ENCODE measurements at regions not wholly inside any gene's neighbourhood (a gene's known extent, or its start where the extent isn't known, plus 50 kb on each side); places are given as distances from the start of the nearest gene placed in this dataset.
"Not testable (repeated sequence)": the region's sequence is repeated elsewhere in the genome, so short reads cannot be mapped to it uniquely, and the experiment has no call there.

DNA sequence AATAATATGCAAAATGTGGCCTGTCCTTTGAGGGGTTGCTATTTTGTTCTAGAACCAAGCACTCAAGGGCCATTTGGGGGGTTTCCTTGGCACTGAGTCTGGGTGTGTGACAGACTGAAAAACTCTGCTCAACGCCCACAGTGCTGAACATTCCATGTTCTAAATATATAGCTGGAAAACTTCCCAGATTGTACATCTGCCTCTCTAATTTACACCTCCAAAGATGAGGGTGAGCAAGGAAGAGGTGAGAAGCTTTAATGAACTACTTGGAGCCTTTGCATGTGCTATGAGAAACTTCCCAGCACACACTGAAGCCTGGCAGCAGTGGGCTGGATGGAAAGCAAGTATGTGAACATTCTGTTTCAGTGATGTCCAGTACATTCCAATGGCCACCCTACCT is 296.7 kb upstream of the KCNH7 start:
- Histone ChIP-seq H3K9me3 (ENCODE audit: low read length) (no peaks in the 10 kb centered on the region), H3K4me1 (ENCODE audit: insufficient read depth, low read length) (no peaks in the 10 kb centered on the region), H3K79me2 (ENCODE audit: low read length) (no peaks in the 10 kb centered on the region), H3K4me2 (ENCODE audit: low read length) (no peak overlapping the region), H2AFZ (ENCODE audit: low read length) (no peak overlapping the region), H3K27me3 (ENCODE audit: low read length) (peaks cover 9% of the 10 kb centered on the region; the same call in 1 of the 2 replicates), H3K27ac (ENCODE audit: low read length) (no peak overlapping the region), H3F3A (ENCODE audit: low read length, unreplicated experiment) (no peaks in the 10 kb centered on the region), H3K4me3 (ENCODE audit: low read length) (no peak overlapping the region), H4K20me1 (ENCODE audit: low read length) (no peaks in the 10 kb centered on the region), H3K36me3 (ENCODE audit: low read depth, low read length) (no peaks in the 10 kb centered on the region), H3K9ac (ENCODE audit: low read length) (no peak overlapping the region), H3K9me2 (replicated peaks; ENCODE audit: low read length) (no peaks in the 10 kb centered on the region)
- CTCF ChIA-PET = no interaction called here
- no peak for TF ChIP-seq EZH2phosphoT487 (IDR thresholded peaks at IDR 0.05; ENCODE audit: borderline replicate concordance, low read length)
- TF ChIP-seq EZH2 (IDR thresholded peaks at IDR 0.05; ENCODE audit: low read length, unreplicated experiment) = no peak
- TF ChIP-seq, protein P1, sequence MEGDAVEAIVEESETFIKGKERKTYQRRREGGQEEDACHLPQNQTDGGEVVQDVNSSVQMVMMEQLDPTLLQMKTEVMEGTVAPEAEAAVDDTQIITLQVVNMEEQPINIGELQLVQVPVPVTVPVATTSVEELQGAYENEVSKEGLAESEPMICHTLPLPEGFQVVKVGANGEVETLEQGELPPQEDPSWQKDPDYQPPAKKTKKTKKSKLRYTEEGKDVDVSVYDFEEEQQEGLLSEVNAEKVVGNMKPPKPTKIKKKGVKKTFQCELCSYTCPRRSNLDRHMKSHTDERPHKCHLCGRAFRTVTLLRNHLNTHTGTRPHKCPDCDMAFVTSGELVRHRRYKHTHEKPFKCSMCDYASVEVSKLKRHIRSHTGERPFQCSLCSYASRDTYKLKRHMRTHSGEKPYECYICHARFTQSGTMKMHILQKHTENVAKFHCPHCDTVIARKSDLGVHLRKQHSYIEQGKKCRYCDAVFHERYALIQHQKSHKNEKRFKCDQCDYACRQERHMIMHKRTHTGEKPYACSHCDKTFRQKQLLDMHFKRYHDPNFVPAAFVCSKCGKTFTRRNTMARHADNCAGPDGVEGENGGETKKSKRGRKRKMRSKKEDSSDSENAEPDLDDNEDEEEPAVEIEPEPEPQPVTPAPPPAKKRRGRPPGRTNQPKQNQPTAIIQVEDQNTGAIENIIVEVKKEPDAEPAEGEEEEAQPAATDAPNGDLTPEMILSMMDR (conservative IDR thresholded peaks at IDR 0.05; ENCODE audit: low read depth, low read length) = no peak
- no TSS peak for BruUV-seq (replicated peaks)
- intact Hi-C loops (cut with micrococcal nuclease) = no loop called here
- no peak for DNase-seq
- POLR2A ChIA-PET (ENCODE audit: unreplicated experiment) = no interaction called here
- ATAC-seq = no peak

DNA sequence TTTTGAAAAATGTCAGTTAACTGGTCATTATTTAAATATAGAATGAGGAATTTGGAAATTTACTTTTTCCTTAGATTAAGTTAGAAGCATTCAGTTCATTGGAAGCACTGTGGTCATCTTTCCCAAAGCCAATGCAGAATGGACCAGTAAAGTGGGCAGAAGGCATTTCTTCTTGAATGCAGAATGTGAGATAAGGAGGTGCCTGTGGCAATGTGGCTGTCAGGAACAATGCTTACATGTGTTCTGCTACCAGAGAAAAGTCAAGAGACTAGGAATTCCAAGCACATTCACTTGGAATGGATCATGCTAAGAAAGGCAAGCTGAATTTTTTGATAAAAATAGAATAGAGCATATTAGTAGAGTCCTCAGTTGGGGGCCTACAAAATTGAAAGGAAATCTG is 295.0 kb upstream of the KCNH7 start:
- Histone ChIP-seq H3K36me3 (ENCODE audit: low read depth, low read length) (no peaks in the 10 kb centered on the region), H3K4me1 (ENCODE audit: insufficient read depth, low read length) (no peaks in the 10 kb centered on the region), H3F3A (ENCODE audit: low read length, unreplicated experiment) (no peaks in the 10 kb centered on the region), H2AFZ (ENCODE audit: low read length) (no peak overlapping the region), H3K4me3 (ENCODE audit: low read length) (no peak overlapping the region), H3K9me2 (replicated peaks; ENCODE audit: low read length) (no peaks in the 10 kb centered on the region), H3K27ac (ENCODE audit: low read length) (no peak overlapping the region), H4K20me1 (ENCODE audit: low read length) (no peaks in the 10 kb centered on the region), H3K9me3 (ENCODE audit: low read length) (no peaks in the 10 kb centered on the region), H3K9ac (ENCODE audit: low read length) (no peak overlapping the region), H3K27me3 (ENCODE audit: low read length) (peaks cover 6% of the 10 kb centered on the region; the same call in 1 of the 2 replicates), H3K4me2 (ENCODE audit: low read length) (no peak overlapping the region), H3K79me2 (ENCODE audit: low read length) (no peaks in the 10 kb centered on the region)
- POLR2A ChIA-PET (ENCODE audit: unreplicated experiment) = no interaction called here
- ATAC-seq = no peak
- TF ChIP-seq, protein P1 (conservative IDR thresholded peaks at IDR 0.05; ENCODE audit: low read depth, low read length) = no peak
- TF ChIP-seq EZH2phosphoT487 (IDR thresholded peaks at IDR 0.05; ENCODE audit: borderline replicate concordance, low read length) = no peak
- no peak for TF ChIP-seq EZH2 (IDR thresholded peaks at IDR 0.05; ENCODE audit: low read length, unreplicated experiment)
- intact Hi-C loops (cut with micrococcal nuclease) = loop anchor here (1.0 kb wide), 1 partner anchor 243 kb away; no protein-coding TSS in a partner anchor
- DNase-seq = no peak
- CTCF ChIA-PET = no interaction called here
- BruUV-seq (replicated peaks) = no TSS peak

DNA sequence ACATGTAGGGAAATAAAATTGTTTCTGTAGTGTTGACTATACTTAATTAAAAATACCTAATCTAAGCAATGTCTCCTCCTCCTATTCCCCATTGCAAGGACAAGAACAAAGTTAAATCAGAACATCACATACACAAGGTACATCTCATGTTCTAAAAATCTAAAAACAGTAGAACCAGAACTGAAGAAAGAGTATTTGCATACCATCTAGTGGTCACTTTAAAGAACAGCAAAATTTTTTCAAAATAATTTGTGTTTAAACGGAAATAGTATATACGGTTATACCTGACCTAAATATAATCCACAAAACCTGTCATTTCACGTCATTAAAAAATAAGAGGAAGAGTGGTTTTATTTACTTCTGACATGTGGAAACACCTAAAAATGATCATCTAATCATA is 294.3 kb upstream of the KCNH7 start:
- TF ChIP-seq EZH2 (IDR thresholded peaks at IDR 0.05; ENCODE audit: low read length, unreplicated experiment) = no peak
- TF ChIP-seq, protein P1 (conservative IDR thresholded peaks at IDR 0.05; ENCODE audit: low read depth, low read length) = peak; percentile 70
- TF ChIP-seq EZH2phosphoT487 (IDR thresholded peaks at IDR 0.05; ENCODE audit: borderline replicate concordance, low read length) = no peak
- ATAC-seq (no peak), DNase-seq (peak; percentile 43)
- Histone ChIP-seq H3K9me2 (replicated peaks; ENCODE audit: low read length) (no peaks in the 10 kb centered on the region), H3K79me2 (ENCODE audit: low read length) (no peaks in the 10 kb centered on the region), H3K9me3 (ENCODE audit: low read length) (no peaks in the 10 kb centered on the region), H3K27ac (ENCODE audit: low read length) (no peak overlapping the region), H3F3A (ENCODE audit: low read length, unreplicated experiment) (no peaks in the 10 kb centered on the region), H2AFZ (ENCODE audit: low read length) (no peak overlapping the region), H3K36me3 (ENCODE audit: low read depth, low read length) (no peaks in the 10 kb centered on the region), H3K4me1 (ENCODE audit: insufficient read depth, low read length) (no peaks in the 10 kb centered on the region), H3K27me3 (ENCODE audit: low read length) (peaks cover 7% of the 10 kb centered on the region; the same call in 1 of the 2 replicates), H3K4me3 (ENCODE audit: low read length) (no peak overlapping the region), H4K20me1 (ENCODE audit: low read length) (no peaks in the 10 kb centered on the region), H3K4me2 (ENCODE audit: low read length) (no peak overlapping the region), H3K9ac (ENCODE audit: low read length) (no peak overlapping the region)
- POLR2A ChIA-PET (ENCODE audit: unreplicated experiment) = no interaction called here
- CTCF ChIA-PET = no interaction called here
- BruUV-seq (replicated peaks) = no TSS peak
- intact Hi-C loops (cut with micrococcal nuclease) = loop anchor here (1.0 kb wide), 1 partner anchor 243 kb away; no protein-coding TSS in a partner anchor

DNA sequence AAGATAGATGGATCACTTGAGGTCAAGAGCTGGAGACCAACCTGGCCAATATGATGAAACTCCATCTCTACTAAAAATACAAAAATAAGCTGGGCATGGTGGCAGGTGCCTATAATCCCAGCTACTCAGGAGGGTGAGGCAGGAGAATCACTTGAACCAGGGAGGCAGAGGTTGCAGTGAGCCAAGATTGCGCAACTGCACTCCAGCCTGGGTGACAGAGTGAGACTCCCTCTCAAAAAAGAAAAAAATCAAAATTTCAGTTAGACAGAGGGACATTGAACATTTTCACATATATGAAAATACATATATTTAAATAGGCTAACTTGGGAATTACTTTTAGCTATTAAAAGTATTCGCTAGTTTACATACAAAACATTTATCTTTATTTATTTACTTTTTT is 293.6 kb upstream of the KCNH7 start:
- CTCF ChIA-PET; H3K9ac ChIP-seq (ENCODE audit: low read length); H3K36me3 ChIP-seq (ENCODE audit: low read depth, low read length); H2AFZ ChIP-seq (ENCODE audit: low read length); H4K20me1 ChIP-seq (ENCODE audit: low read length); H3F3A ChIP-seq (ENCODE audit: low read length, unreplicated experiment); H3K4me3 ChIP-seq (ENCODE audit: low read length); ATAC-seq; H3K9me3 ChIP-seq (ENCODE audit: low read length); H3K9me2 ChIP-seq (replicated peaks; ENCODE audit: low read length); BruUV-seq (replicated peaks); H3K79me2 ChIP-seq (ENCODE audit: low read length); H3K4me2 ChIP-seq (ENCODE audit: low read length); POLR2A ChIA-PET (ENCODE audit: unreplicated experiment); intact Hi-C loops (cut with micrococcal nuclease); DNase-seq; H3K27ac ChIP-seq (ENCODE audit: low read length); H3K27me3 ChIP-seq (ENCODE audit: low read length); H3K4me1 ChIP-seq (ENCODE audit: insufficient read depth, low read length): not testable (repeated sequence)

Data from PC-3 (cell line).